ENCODE measurements at regions not wholly inside any gene's neighbourhood (a gene's known extent, or its start where the extent isn't known, plus 50 kb on each side); places are given as distances from the start of the nearest gene placed in this dataset.

GRCh38 chr15:96392380-96393208, 62.1 kb downstream of the NR2F2 start:
- TF ChIP-seq SUZ12 (IDR thresholded peaks at IDR 0.05; ENCODE audit: extremely low read depth, insufficient read depth, insufficient read length) (no peak), ZNF274 (IDR thresholded peaks at IDR 0.05; ENCODE audit: low read depth, low read length) (no peak)
